DMS114 treated with DMSO at 0.1 percent for 48 hours (cell line): ENCODE measurements at regions not wholly inside any gene's neighbourhood (a gene's known extent, or its start where the extent isn't known, plus 50 kb on each side); places are given as distances from the start of the nearest gene placed in this dataset.
"Not testable (repeated sequence)": the region's sequence is repeated elsewhere in the genome, so short reads cannot be mapped to it uniquely, and the experiment has no call there.

Source experiments
- DNase-seq: peaks from one replicate; lab custom pipeline; 2025; ENCODE audit not compliant: unreplicated experiment; lab: John Stamatoyannopoulos, UW

DNA sequence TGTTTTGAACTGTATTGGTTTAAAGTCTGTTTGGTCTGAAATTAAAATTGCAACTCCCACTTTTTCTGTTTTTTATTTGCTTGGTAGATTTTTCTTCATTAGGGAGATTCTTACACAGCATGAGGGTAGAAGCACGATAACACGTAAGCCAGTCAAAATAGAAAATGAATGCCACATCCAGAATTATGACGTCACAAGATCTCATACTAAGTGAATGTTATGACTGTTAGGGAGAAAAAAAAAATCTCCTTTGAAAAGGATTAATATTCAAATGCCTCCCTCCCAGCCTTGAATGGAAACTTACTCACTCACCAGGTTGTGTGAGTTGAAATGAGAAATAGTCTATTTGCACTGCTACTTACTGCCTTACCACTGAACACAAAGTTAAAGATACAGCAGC lies 670.8 kb downstream of the TFAP2A start:
- DNase-seq, result no peak

DNA sequence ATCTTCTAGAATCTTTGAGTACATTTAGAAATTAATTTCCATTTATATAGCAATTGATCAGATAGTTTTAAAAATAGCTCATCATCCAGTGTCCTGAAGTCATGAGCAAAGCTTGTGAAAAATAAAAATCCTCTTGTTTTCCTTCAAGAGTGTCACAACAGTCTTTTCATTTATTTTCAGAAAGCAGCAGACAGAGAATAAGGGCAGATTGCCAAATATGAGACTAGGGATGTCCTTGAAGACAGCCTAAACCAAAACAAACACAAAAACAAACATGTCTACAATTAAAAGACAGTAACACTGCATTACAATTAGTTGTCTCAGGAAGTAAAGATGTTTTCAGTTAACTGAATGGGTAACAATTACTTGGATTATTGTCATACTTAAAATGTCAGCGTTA lies 682.8 kb downstream of the TFAP2A start:
- DNase-seq, result no peak

DNA sequence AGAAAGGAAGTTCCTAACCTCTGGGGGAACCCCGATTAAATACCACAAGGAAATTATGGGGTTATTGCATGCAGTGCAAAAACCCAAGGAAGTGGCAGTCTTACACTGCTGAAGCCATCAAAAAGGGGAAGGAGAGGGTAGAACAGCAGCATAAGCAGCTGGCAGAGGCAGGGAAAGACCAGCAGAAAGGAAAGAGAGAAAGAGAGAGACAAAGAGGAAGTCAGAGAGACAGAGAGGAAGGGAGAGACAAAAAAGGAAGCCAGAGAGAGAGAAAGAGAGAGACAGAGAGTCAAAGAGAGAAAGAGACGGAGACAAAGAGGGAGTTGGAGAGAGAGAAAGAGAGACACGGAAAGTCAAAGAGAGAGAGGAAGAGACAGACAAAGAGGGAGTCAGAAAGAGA lies 689.1 kb downstream of the TFAP2A start:
- DNase-seq, result not testable (repeated sequence)

DNA sequence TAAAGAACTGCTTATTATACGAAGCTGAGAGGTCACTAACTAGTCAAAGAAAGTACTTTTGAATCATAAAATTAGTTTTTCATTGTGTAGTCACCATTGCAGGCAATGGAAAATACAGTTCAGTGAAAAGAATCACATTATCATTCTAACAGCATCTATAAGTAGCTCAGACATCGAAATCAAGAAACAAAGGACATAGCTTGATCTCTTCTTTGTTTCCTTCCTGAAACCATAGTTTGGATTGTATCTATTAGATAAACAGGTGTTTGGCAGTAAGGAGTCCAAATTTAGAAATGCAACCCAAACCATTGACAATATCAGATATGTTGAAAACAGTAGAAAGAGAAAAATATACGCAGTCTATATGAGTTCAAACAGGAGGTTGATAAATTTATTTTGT lies 697.3 kb downstream of the TFAP2A start:
- no peak for DNase-seq

DNA sequence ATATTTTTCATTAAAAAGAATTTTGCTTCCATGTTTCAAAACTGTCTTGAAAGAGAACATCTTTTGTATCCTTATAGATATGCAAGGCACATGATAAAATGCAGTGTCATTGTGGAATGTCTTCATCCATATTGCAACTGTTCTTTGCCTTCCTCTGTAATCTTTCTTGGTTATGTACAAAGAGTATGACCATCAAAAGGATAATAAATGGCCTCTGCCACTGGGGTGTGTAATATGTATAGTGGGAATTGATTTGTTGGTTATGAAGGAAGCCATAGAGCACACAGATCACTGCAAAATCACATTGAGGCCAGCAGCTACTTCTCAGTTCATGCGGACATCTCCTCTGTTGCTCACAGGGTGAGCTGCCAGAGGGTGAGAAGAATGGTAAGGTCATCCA lies 703.5 kb downstream of the TFAP2A start:
- DNase-seq, result no peak

DNA sequence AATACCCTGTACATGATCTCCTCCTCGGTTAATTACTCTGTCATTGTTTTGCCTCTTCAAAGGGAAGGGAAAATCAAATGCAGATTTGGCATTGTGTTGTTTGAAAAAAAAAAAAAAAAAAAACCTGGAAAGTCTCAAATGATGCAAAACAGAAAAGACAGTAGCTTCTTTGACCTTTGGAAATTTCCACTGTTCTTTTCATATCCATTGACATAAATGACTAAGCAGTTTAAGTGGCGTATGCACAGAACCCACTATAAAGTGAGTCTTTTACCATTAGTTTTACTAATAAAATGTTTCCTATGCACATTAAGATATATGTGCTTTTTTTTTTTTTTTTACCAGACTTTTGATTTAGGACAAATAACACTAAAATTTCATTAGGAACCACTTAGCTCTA lies 704.3 kb downstream of the TFAP2A start:
- DNase-seq, result no peak

DNA sequence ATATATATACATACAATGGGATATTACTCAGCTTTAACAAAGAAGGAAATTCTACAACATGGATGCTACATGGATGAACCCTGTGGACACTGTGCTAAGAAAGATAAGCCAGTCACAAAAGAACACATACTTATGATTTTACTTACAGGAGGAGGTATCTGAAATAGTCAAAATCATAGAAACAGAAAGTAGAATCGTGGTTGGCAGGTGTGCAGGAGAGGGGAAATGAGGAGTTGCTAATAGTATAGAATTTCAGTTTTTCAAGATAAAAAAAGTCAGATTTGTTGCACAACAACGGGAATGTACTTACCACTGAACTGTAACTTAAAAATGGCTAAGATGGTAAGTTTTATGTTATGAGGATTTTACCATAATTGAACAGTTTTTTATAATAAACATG lies 706.3 kb downstream of the TFAP2A start:
- no peak for DNase-seq

DNA sequence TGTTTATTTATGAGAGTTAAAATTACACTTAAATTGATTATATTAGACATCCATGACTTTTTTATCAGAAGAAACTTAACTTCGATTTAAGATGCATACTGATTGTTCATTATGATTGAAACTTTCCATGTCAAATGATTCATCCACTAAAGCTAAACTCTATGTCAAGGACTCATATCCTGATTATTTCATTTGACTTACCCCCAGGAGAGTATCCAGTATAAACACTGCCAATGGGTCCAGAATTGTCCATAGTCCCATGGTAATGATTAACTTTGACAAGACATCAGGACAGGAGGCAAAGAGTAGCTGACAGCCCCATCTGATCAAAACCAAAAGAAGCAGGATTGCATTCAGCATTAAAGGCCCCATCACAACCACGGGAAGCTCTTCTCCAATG lies 709.9 kb downstream of the TFAP2A start:
- no peak for DNase-seq

DNA sequence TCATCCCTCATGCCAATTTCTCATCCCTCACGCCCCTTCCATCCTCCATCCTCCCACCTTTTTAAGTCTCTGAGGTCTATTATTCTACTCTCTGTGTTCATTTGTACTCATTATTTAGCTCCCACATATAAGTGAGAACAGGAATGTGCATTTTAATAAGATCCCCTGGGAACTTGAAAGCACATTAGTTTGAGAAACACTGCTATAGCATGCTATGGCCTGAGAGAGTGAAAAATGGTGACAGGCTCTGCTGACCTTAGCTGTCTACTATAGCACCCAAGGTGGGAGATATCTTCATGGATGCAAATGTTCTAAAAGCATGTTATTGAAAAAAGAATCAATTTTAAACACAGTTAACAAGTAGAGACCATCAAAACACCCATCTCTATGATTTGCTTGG lies 712.0 kb downstream of the TFAP2A start:
- no peak for DNase-seq

DNA sequence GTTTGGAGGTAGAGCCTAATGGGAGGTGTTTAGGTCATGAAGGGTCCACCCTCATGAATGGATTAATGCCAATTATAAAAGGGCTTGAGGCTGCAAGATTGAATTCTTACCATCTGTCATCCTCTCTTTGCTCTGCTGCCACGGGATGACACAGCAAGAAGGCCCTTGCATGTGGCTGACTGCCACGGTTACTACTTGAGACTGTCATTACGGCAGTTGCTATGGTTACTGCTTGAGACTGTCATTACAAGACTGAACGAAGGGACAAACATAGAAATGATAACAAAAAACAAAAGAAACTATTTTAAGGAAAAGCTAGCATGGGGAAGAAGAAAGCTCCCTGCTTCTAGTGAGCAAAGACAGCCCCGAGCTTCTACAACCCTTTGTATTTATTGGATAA lies 715.0 kb downstream of the TFAP2A start:
- no peak for DNase-seq

DNA sequence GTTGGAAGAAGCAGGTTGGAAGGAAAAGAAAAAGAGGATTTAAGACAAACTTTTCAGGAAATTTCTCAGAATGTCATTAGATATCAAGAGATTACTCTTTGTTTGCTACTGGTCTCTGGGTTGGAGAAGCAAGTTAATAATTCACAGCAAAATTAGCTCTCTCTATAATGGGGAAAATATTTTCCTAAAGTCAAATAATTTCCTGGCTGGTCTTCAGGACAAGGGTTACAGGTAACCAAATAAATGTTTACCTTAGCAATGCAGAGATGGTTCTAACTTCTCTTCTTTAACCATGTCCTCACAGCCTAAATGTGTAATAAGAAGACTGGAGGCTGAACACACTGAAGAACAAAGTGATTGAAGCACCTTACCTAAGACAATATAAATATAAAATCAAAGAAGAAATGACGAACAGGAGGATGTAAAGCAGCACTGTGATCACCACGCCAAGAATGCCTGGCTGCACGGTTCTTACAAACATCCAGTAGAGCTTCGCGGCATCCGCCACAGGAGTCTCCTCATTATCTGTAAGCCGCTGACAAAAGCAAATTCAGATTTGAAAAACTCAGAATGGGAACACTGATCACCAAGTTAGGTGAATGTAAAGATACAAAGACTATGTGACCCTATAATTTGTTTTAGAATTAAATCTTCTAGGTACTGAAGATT lies 717.5 kb downstream of the TFAP2A start:
- no peak for DNase-seq

DNA sequence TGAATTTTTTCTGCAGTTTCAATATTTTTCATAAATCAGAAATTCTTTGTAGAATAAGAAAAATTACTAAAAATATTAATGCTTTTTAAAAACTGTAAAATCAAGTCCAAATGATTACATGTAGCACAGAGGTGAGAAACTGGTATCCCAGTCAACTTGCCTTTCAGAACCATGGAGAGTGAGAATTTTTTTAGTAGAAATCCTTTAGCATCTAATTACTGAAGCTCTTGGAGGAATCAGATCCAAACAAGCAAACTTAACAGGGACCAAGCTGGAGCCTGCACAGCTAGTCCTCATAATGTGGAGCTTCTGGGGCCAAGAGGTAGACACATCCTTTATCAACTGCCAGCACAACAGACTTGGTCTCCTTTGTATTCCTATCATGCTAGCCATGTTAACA lies 724.5 kb downstream of the TFAP2A start:
- no peak for DNase-seq

DNA sequence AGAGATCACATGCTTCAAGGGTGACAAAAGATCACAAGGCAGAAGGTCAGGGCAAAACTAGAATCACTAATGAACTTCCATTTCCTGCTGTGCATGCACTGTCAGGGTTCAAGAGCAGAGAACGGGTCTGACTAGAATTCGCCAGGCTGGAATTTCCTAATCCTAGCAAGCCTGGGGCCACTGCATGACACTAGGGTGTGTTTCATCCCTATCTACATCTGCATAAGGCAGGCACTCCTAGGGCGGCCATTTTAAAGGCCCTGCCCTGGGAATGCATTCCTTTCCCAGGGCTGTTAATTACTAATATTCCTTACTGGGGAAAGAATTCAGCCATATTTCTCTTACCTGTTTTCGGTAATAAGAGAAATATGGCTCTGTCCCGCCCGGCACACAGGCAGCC lies 734.1 kb downstream of the TFAP2A start:
- DNase-seq, result not testable (repeated sequence)

DNA sequence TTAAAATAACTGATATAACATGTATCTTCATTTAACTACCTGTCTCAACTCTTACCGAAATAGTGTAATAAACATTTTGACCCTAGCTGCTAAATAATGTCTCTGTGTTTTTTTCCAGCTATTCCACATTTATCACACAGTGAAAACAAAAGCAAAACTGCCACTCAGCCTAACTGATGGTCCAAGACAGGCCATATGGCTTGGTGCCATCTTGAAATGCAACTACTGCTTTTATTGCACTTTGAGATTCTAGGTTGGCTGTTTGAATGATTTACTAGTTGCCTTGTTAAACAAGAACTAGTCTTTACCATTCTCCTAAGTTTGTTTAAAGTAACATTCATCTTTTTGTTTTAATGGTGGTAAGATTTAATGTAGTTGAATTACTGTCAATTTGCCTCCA lies 739.8 kb downstream of the TFAP2A start:
- no peak for DNase-seq

DNA sequence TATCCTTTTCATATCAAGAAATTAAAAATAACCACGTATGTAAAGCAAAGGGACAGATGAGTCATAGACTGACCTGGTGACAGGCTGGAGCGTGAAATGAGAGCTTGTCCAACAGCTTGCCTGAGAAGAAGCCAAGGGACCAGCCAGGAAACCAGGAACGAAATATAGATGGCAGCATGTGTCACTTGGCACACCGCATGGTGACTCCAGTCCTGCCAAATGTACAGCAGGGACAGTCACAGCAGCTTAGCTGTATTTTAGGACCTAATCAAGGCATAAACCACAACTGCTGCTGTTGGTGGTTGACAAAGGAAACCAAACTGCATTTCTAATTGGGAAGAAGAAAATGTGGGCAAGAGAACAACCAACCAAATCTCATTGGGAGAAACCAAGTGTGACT lies 755.0 kb downstream of the TFAP2A start:
- DNase-seq, result no peak

DNA sequence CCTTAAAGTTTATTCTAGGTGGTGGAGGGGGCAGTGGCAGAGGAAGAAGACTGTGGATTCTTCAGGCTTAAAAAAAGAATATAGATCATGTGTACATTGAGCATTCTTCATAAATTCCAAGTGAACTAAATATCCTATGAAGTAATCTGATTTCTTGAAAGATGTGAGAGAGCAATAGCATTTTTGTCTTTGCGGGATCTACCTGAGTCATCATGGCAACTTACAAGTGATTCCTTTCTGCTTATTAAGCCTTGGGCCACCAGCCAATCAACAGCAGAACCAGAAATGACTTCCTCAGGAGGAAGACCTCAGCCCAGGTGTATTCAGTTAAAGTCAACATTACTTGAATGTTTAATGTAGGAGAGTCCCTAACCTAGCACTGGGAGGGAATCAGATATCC lies 756.9 kb downstream of the TFAP2A start:
- no peak for DNase-seq

DNA sequence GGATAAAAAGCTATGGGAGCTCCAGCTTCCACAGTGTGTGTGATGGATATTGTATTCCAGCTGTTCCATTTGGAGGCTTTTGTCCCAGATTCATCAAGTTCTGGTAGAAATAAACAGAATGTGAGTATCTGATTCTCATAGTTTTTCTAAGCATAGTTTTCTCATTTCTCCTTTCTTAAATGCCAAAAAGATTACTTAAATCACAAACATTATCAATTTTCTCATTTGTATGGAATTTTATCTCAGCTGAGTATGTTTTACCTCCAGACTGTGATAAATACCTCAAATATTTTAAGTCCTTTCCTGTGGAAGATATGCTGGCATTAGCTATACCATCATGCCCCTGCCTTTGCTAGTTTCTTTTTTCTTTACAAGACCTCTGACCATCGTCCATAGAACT lies 767.3 kb downstream of the TFAP2A start:
- no peak for DNase-seq

DNA sequence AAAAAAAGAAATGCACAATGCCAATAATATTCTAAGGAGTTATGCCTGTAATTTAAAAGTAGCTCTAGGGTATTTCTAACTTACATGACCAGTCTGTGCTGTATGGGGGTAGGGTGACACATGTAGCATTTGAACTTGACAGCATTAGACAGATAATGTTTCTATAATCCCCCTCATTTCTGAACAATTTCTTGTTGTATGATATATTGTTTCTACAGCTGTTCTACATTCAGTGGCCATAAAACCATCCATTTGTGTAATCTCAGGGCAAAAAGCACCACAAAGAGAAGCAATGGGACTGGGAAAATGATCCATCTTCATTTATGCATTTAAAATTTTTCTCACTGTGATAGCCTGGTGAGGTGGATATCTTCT lies 767.8 kb downstream of the TFAP2A start:
- DNase-seq, result no peak

DNA sequence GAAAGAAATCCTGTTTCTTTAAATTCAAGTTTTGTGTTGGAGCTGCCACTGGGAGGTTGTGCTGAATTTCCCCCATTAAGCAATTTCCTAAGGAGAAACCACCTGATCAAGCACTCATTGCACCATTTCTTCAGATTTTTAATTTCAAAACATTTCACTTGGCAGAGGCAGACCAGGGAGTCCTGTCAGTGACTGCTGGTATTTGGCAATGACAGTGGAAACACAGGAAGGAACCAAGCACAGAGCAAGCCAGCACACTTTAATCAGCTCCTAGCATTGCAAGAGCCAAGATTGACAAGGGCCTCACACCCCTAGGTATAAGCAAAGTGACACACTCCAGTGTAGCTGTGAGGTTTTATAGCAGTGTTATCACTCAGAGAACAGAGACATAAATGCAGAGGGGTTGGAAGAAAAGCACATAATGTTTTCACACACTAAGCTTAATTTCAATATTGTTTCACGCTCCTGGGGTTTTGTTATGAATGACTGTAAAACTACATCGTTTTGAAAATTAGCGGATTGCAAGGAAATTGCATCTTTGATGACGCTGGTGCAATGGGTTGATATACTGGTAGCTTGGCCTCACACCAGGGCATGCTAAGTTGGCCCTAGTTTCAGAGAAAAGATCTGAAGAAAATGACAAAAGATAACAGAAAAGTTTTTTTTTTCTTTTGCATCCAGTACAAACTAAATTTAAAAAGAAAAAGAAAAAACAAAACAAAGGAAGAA lies 768.4 kb downstream of the TFAP2A start:
- no peak for DNase-seq

DNA sequence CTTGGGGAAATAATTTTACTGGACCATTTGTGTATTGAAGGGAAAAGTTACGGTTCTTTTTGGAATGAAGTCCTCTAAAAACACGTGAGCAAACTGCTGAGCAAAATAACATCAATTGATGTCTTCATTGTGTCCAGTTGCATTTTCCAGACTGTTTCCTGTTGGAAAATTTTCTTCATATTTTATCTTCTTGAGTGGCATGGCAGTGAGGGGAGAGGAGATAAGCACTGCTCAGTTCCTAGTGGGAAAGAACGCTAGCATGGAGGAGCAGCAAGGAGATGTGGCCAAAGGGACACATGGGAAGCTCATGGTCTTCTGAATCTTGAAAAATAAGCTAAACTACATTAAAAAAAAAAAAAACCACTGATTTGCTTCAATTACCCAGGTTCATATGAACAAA lies 776.0 kb downstream of the TFAP2A start:
- DNase-seq, result no peak

DNA sequence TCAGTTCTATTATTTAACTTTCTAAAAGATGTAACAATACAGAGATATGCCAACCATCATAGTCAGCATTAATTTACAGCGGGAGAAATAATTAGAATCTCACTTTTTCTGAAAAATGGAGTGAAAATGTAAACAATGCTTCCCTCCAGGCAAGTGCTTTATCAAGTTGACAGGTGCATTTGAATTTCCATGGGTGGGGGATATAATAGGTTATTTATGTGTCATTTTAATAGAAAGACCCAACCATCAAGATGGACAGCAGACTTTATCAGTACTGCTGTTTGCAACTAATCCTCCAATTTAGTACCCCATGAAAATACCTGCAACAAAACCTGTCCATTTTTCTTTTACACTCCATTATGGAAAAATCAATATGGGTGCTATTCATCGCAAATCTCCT lies 780.1 kb downstream of the TFAP2A start:
- no peak for DNase-seq

DNA sequence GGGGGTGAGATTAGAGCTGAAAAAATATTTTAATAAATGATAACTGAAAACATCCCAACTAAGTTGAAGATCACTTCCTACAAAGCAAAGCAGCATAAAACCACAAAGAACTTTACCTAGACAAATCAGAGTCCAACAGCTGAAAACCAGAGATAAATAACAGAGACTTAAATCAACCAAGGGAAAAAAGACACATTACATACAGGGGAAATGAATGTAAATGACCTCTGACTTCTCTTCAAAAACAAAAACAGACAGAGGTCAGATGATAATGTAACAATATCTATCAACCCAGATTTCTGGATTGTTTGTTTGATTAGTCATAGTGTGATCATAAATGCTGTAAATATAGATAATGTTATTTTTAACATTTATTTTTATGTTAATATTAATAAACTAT lies 782.8 kb downstream of the TFAP2A start:
- DNase-seq, result no peak

DNA sequence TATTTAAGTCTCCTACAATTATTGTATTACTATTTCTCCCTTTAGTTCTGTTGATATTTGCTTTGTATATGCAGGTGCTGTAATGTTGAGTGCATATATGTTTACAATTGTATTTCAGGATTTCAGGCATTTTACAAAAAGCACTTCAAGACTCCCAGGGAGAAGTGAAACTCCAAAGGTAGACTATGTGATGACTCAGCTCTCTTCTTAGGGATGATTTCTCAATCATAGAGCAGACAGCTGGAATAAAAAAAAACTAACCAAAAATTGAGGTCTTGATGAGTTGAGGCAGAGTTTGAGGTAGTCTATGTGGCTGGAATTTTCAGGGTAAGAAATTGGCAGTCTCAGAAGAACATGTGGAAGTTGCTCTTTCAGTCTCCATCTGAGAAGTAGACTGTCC lies 786.1 kb downstream of the TFAP2A start:
- no peak for DNase-seq
